ENCODE measurements at regions not wholly inside any gene's neighbourhood (a gene's known extent, or its start where the extent isn't known, plus 50 kb on each side); places are given as distances from the start of the nearest gene placed in this dataset.
"Not testable (repeated sequence)": the region's sequence is repeated elsewhere in the genome, so short reads cannot be mapped to it uniquely, and the experiment has no call there.

DNA sequence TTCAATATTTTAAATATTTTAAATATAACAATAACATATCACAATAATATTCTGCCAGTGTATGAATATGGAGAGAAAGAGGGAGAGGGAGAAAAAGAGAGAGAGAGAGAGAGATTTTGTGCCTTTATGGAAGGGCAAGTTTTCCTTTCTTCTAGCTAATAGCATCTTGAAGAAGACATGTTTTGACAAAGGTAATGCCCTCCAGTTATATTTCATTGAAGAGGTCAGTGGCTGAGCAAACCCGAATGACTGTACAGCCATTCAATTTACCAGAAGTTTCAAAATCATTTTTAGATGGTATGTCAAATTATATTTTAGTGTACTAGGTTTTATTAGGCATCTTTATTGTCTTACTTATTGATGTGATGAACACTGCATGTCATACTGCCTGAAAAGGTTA, 139.3 kb downstream of the EMB start:
- Histone ChIP-seq H3K9me3 (no peaks in the 10 kb centered on the region), H3K27me3 (no peaks in the 10 kb centered on the region), H3K27ac (no peak overlapping the region), H3K4me3 (no peak overlapping the region), H3K4me1 (no peaks in the 10 kb centered on the region), H3K36me3 (no peaks in the 10 kb centered on the region)
- TF ChIP-seq POLR2A (IDR thresholded peaks at IDR 0.05), result no peak
- TF ChIP-seq, protein P1, sequence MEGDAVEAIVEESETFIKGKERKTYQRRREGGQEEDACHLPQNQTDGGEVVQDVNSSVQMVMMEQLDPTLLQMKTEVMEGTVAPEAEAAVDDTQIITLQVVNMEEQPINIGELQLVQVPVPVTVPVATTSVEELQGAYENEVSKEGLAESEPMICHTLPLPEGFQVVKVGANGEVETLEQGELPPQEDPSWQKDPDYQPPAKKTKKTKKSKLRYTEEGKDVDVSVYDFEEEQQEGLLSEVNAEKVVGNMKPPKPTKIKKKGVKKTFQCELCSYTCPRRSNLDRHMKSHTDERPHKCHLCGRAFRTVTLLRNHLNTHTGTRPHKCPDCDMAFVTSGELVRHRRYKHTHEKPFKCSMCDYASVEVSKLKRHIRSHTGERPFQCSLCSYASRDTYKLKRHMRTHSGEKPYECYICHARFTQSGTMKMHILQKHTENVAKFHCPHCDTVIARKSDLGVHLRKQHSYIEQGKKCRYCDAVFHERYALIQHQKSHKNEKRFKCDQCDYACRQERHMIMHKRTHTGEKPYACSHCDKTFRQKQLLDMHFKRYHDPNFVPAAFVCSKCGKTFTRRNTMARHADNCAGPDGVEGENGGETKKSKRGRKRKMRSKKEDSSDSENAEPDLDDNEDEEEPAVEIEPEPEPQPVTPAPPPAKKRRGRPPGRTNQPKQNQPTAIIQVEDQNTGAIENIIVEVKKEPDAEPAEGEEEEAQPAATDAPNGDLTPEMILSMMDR (IDR thresholded peaks at IDR 0.05), result no peak
- ATAC-seq (no peak), DNase-seq (no peak)
- intact Hi-C loops (cut with DNase I), result no loop called here
- 15% methylated on average over 1 of the region's 1 CpG for WGBS (ENCODE audit: insufficient coverage, low coverage, low lambda C conversion rate, missing lambda C conversion rate)

DNA sequence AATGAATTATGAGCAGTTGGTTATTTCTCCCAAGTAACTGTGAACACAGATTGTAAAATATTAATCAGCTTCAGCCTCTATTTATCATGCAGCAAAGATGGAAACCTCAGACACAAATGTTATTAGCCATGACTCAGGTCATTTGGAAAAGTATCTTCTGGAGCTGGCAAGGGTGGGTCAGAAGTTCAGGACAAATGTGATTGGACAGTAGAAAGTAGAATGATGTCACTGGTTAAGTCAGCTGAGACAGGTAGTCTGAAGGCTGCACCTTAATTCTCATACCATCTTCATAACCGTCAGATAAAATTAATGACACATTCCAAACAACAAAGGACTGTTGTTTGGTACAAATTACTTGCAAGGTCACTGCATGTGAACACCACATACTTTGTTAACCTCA, 140.2 kb downstream of the EMB start:
- Histone ChIP-seq H3K27me3 (no peaks in the 10 kb centered on the region), H3K27ac (no peak overlapping the region), H3K4me3 (no peak overlapping the region), H3K36me3 (no peaks in the 10 kb centered on the region), H3K9me3 (no peaks in the 10 kb centered on the region), H3K4me1 (no peaks in the 10 kb centered on the region)
- DNase-seq (no peak), ATAC-seq (no peak)
- intact Hi-C loops (cut with DNase I), result no loop called here
- WGBS (ENCODE audit: insufficient coverage, low coverage, low lambda C conversion rate, missing lambda C conversion rate), result 56% methylated on average over 1 of the region's 1 CpG
- TF ChIP-seq, protein P1 (IDR thresholded peaks at IDR 0.05), result no peak
- TF ChIP-seq POLR2A (IDR thresholded peaks at IDR 0.05), result no peak

DNA sequence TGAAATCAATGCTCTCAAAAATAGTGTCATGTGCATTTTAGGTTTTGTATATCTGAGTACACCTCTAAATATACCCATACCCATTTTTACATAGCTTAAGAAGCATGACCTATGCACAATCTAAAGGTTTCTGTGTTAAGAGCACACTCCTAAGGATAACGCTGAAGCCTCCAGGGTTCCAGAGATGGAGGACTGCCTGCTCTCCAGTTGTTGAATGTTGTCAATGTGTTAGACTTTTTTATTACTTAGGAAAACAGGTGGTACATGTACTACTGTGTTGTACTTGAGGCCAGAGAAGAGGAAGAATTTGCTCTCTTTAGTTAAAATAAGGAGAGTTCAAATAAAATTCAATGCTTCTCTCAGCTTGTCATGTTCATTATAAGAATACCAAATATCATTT, 141.2 kb downstream of the EMB start:
- intact Hi-C loops (cut with DNase I), result no loop called here
- Histone ChIP-seq H3K36me3 (no peaks in the 10 kb centered on the region), H3K9me3 (no peaks in the 10 kb centered on the region), H3K27ac (no peak overlapping the region), H3K4me1 (no peaks in the 10 kb centered on the region), H3K4me3 (no peak overlapping the region), H3K27me3 (no peaks in the 10 kb centered on the region)
- ATAC-seq (no peak), DNase-seq (no peak)
- 45% methylated on average over 1 of the region's 1 CpG for WGBS (ENCODE audit: insufficient coverage, low coverage, low lambda C conversion rate, missing lambda C conversion rate)
- TF ChIP-seq POLR2A (IDR thresholded peaks at IDR 0.05), result no peak
- TF ChIP-seq, protein P1 (IDR thresholded peaks at IDR 0.05), result no peak

DNA sequence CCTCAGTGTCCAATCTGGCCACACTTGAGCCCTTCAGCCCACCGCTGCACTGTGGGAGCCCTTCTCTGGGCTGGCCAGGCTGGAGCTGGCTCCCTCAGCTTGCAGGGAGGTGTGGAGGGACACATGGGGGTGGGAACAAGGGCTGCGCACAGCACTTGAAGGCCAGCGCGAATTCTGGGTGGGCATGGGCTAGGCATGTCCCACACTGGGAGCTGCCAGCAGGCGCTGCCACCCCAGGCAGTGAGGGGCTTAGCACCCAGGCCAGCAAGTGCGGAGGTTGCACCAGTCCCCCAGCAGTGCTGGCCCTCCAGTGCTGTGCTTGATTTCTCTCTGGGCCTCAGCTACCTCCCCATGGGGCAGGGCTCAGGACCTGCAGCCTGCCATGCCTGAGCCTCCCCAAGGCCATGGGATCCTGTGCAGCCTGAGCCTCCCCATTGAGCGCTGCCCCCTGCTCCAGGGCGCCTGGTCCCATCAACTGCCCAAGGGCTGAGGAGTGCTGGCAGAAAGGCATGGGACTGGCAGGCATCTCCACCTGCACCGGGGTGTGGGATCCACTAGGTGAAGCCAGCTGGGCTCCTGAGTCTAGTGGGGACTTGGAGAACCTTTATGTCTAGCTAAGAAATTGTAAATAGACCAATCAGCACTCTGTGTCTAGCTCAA, 148.2 kb downstream of the EMB start:
- WGBS (ENCODE audit: insufficient coverage, low coverage, low lambda C conversion rate, missing lambda C conversion rate), result 71% methylated on average over 2 of the region's 9 CpGs
- H3K36me3 ChIP-seq, result no peaks in the 10 kb centered on the region
- no peaks in the 10 kb centered on the region for H3K27me3 ChIP-seq
- H3K4me3 ChIP-seq, result no peak overlapping the region
- no peak for TF ChIP-seq POLR2A (IDR thresholded peaks at IDR 0.05)
- TF ChIP-seq, protein P1 (IDR thresholded peaks at IDR 0.05), result no peak
- H3K27ac ChIP-seq, result no peak overlapping the region
- H3K4me1 ChIP-seq, result no peaks in the 10 kb centered on the region
- ATAC-seq (no peak), DNase-seq (peak in 2 of 3 donors; percentile 11 to 50)
- intact Hi-C loops (cut with DNase I), result no loop called here
- H3K9me3 ChIP-seq, result no peaks in the 10 kb centered on the region

DNA sequence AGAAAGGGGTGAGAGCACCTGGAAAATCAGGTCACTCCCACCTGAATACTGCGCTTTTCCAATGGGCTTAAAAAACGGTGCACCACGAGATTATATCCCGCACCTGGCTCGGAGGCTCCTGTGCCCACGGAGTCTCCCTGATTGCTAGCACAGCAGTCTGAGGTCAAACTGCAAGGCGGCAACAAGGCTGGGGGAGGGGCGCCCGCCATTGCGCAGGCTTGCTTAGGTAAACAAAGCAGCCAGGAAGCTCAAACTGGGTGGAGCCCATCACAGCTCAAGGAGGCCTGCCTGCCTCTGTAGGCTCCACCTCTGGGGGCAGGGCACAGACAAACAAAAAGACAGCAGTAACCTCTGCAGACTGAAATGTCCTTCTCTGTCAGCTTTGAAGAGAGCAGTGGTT, 160.6 kb downstream of the EMB start:
- WGBS (ENCODE audit: insufficient coverage, low coverage, low lambda C conversion rate, missing lambda C conversion rate), result 80% methylated on average over 1 of the region's 10 CpGs
- H3K36me3 ChIP-seq; DNase-seq; H3K9me3 ChIP-seq; ATAC-seq; intact Hi-C loops (cut with DNase I); H3K4me1 ChIP-seq; H3K27me3 ChIP-seq; H3K4me3 ChIP-seq; H3K27ac ChIP-seq: not testable (repeated sequence)
